HEK293 (cell line): ENCODE measurements at regions not wholly inside any gene's neighbourhood (a gene's known extent, or its start where the extent isn't known, plus 50 kb on each side); places are given as distances from the start of the nearest gene placed in this dataset.
A peak's percentile ranks its signal among the peaks of the same experiment; 100 is the strongest.

Experiments used
- GLIS1 ChIP-seq: fragments of 450-650 bp; formaldehyde crosslinking; IDR thresholded peaks from 2 replicates; pipeline ENCODE4 v1.5.1; 2016; ENCODE audit warnings: missing biosample characterization, missing genetic modification characterization
- HOXA7 ChIP-seq: sonication (generic); formaldehyde crosslinking; IDR thresholded peaks from 2 replicates; pipeline ENCODE4 v1.8.1; 2022; ENCODE audit warnings: missing genetic modification reagents, borderline replicate concordance
- HOXD13 ChIP-seq: sonication (generic); formaldehyde crosslinking; IDR thresholded peaks from 2 replicates; pipeline ENCODE4 v1.8.0; 2022; ENCODE audit warnings: missing genetic modification reagents, borderline replicate concordance
- INSM2 ChIP-seq: fragments of 450-650 bp; formaldehyde crosslinking; IDR thresholded peaks from 2 replicates; pipeline ENCODE4 v1.5.1; 2016; ENCODE audit warnings: missing biosample characterization, missing genetic modification characterization
- YY1 ChIP-seq: fragments of 450-650 bp; formaldehyde crosslinking; IDR thresholded peaks from 2 replicates; pipeline ENCODE4 v1.5.1; 2018; ENCODE audit warnings: missing biosample characterization, missing genetic modification characterization
- ZBTB1 ChIP-seq: fragments of 450-650 bp; formaldehyde crosslinking; IDR thresholded peaks from 2 replicates; pipeline ENCODE4 v1.5.1; 2016; ENCODE audit warnings: missing biosample characterization, missing genetic modification characterization
- ZBTB17 ChIP-seq: fragments of 450-650 bp; formaldehyde crosslinking; IDR thresholded peaks from 2 replicates; pipeline ENCODE4 v1.5.1; 2016; ENCODE audit warnings: missing biosample characterization, missing genetic modification characterization
- ZBTB6 ChIP-seq: fragments of 450-650 bp; formaldehyde crosslinking; IDR thresholded peaks from 2 replicates; pipeline ENCODE4 v1.5.1; 2017; ENCODE audit warnings: missing biosample characterization, missing genetic modification characterization
- ZEB2 ChIP-seq: fragments of 450-650 bp; formaldehyde crosslinking; IDR thresholded peaks from 2 replicates; pipeline ENCODE4 v1.5.1; 2016; ENCODE audit warnings: missing biosample characterization, missing genetic modification characterization
- ZNF148 ChIP-seq: fragments of 450-650 bp; formaldehyde crosslinking; IDR thresholded peaks from 2 replicates; pipeline ENCODE4 v1.5.0; 2017; ENCODE audit warnings: missing biosample characterization, missing genetic modification characterization, borderline replicate concordance
- ZNF174 ChIP-seq: fragments of 450-650 bp; formaldehyde crosslinking; IDR thresholded peaks from 2 replicates; pipeline ENCODE4 v1.5.0; 2017; ENCODE audit warnings: missing biosample characterization, mild to moderate bottlenecking, missing genetic modification characterization
- ZNF184 ChIP-seq: fragments of 450-650 bp; IDR thresholded peaks from 2 replicates; pipeline ENCODE4 v1.5.1; 2018; ENCODE audit warnings: missing biosample characterization, mild to moderate bottlenecking, missing genetic modification characterization
- ZNF202 ChIP-seq: fragments of 450-650 bp; formaldehyde crosslinking; IDR thresholded peaks from 2 replicates; pipeline ENCODE4 v1.5.1; 2016; ENCODE audit warnings: missing biosample characterization, missing genetic modification characterization, borderline replicate concordance
- ZNF214 ChIP-seq: fragments of 450-650 bp; formaldehyde crosslinking; IDR thresholded peaks from 2 replicates; pipeline ENCODE4 v1.5.1; 2017; ENCODE audit warnings: missing biosample characterization, mild to moderate bottlenecking, missing genetic modification characterization, borderline replicate concordance
- ZNF223 ChIP-seq: fragments of 450-650 bp; formaldehyde crosslinking; IDR thresholded peaks from 2 replicates; pipeline ENCODE4 v1.5.1; 2016; ENCODE audit warnings: missing biosample characterization, missing genetic modification characterization
- ZNF23 ChIP-seq: fragments of 450-650 bp; formaldehyde crosslinking; IDR thresholded peaks from 2 replicates; pipeline ENCODE4 v1.5.1; 2016; ENCODE audit warnings: missing biosample characterization, missing genetic modification characterization, borderline replicate concordance
- ZNF335 ChIP-seq: fragments of 450-650 bp; formaldehyde crosslinking; conservative IDR thresholded peaks from 2 replicates; pipeline ENCODE4 v1.5.1; 2016; ENCODE audit warnings: missing biosample characterization, missing genetic modification characterization
- ZNF350 ChIP-seq: fragments of 450-650 bp; formaldehyde crosslinking; IDR thresholded peaks from 2 replicates; pipeline ENCODE4 v1.5.0; 2017; ENCODE audit warnings: missing biosample characterization, mild to moderate bottlenecking, missing genetic modification characterization
- ZNF366 ChIP-seq: fragments of 450-650 bp; formaldehyde crosslinking; conservative IDR thresholded peaks from 2 replicates; pipeline ENCODE4 v1.5.1; 2016; ENCODE audit warnings: missing biosample characterization, missing genetic modification characterization
- ZNF518A ChIP-seq: fragments of 450-650 bp; formaldehyde crosslinking; conservative IDR thresholded peaks from 2 replicates; pipeline ENCODE4 v1.5.1; 2016; ENCODE audit warnings: low read depth, missing biosample characterization, missing genetic modification characterization
- ZNF529 ChIP-seq: fragments of 450-650 bp; formaldehyde crosslinking; IDR thresholded peaks from 2 replicates; pipeline ENCODE4 v1.5.1; 2017; ENCODE audit warnings: missing genetic modification characterization, missing biosample characterization; ENCODE audit not compliant: insufficient replicate concordance
- ZNF560 ChIP-seq: fragments of 450-650 bp; formaldehyde crosslinking; IDR thresholded peaks from 2 replicates; pipeline ENCODE4 v1.5.1; 2017; ENCODE audit warnings: missing biosample characterization, missing genetic modification characterization, borderline replicate concordance
- ZNF580 ChIP-seq: fragments of 450-650 bp; formaldehyde crosslinking; IDR thresholded peaks from 2 replicates; pipeline ENCODE4 v1.5.1; 2016; ENCODE audit warnings: missing biosample characterization, missing genetic modification characterization
- ZNF585B ChIP-seq: fragments of 450-650 bp; formaldehyde crosslinking; IDR thresholded peaks from 2 replicates; pipeline ENCODE4 v1.5.1; 2016; ENCODE audit warnings: missing biosample characterization, missing genetic modification characterization
- ZNF629 ChIP-seq: fragments of 450-650 bp; formaldehyde crosslinking; IDR thresholded peaks from 2 replicates; pipeline ENCODE4 v1.5.1; 2017; ENCODE audit warnings: missing biosample characterization, missing genetic modification characterization
- ZNF792 ChIP-seq: fragments of 450-650 bp; formaldehyde crosslinking; IDR thresholded peaks from 2 replicates; pipeline ENCODE4 v1.5.1; 2016; ENCODE audit warnings: missing biosample characterization, missing genetic modification characterization
- ZNF830 ChIP-seq: fragments of 450-650 bp; IDR thresholded peaks from 2 replicates; pipeline ENCODE4 v1.5.0; 2018; ENCODE audit warnings: missing biosample characterization, missing genetic modification characterization, low read depth, mild to moderate bottlenecking, moderate library complexity
- ZSCAN30 ChIP-seq: fragments of 450-650 bp; IDR thresholded peaks from 2 replicates; pipeline ENCODE4 v1.5.1; 2018; ENCODE audit warnings: missing biosample characterization, mild to moderate bottlenecking, missing genetic modification characterization, moderate library complexity

- TF ChIP-seq ZSCAN30 (tag by site-specific recombination) (peak; percentile 48), ZNF214 (tag by site-specific recombination) (no peak), ZNF366 (tag by site-specific recombination) (peak; percentile 48; the same call in 1 of the 2 replicates), ZNF23 (tag by site-specific recombination) (no peak), ZNF148 (tag by site-specific recombination) (no peak), ZNF350 (tag by site-specific recombination) (no peak), GLIS1 (tag by site-specific recombination) (no peak), ZEB2 (tag by site-specific recombination) (0 out of 2 replicates have a peak, but pooled peaks have one; percentile 35), ZNF629 (tag by site-specific recombination) (0 out of 2 replicates have a peak, but pooled peaks have one; percentile 11), ZNF335 (tag by site-specific recombination) (peak; percentile 41), ZNF518A (no peak), ZNF585B (tag by site-specific recombination) (no peak), ZNF529 (no peak), ZNF830 (tag by site-specific recombination) (no peak), ZBTB1 (tag by site-specific recombination) (no peak), ZNF202 (no peak), HOXA7 (CRISPR knock-in tag) (no peak), ZNF223 (no peak), ZBTB6 (tag by site-specific recombination) (no peak), ZNF560 (tag by site-specific recombination) (no peak), ZBTB17 (peak; percentile 58), ZNF174 (no peak), ZNF184 (tag by site-specific recombination) (no peak), ZNF580 (peak; percentile 60; the same call in 1 of the 2 replicates), YY1 (tag by site-specific recombination) (peak; percentile 11; the same call in 1 of the 2 replicates), ZNF792 (tag by site-specific recombination) (no peak), HOXD13 (peak; percentile 68), INSM2 (tag by site-specific recombination) (0 out of 2 replicates have a peak, but pooled peaks have one; percentile 58)
- TF ChIP-seq, all 188 proteins: peak for 30
Observed at GRCh38 chr4:174157106-174157607, 126.3 kb downstream of the FBXO8 start (continued).
